ENCODE measurements at regions not wholly inside any gene's neighbourhood (a gene's known extent, or its start where the extent isn't known, plus 50 kb on each side); places are given as distances from the start of the nearest gene placed in this dataset.

DNA sequence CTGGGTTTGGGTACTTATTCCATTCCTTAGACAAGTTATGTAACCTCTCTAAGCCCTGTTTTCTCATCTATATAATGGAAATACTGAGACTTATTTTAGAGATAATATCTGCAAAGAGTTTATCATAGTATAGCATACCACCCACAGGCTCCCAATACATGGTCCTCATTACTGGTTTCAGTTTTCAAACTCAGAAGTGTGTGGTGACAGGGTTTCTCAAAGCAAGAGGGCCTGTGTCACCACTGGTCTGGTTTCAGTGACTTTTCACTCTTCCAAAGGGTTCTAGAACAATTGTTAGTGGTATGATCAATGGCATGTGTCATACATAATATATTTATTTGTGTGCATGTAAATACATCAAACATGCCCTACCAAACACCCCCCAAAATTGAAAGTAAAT, 89.2 kb upstream of the BMPER start:
- intact Hi-C loops (cut with DNase I) = no loop called here
- ATAC-seq = no peak
- H3K27me3 ChIP-seq = no peaks in the 10 kb centered on the region
- DNase-seq = no peak
- no peak overlapping the region for H3K4me3 ChIP-seq
- no peaks in the 10 kb centered on the region for H3K9me3 ChIP-seq
- peaks cover 0 to 3% of the 10 kb centered on the region in 2 donors for H3K4me1 ChIP-seq
- no peaks in the 10 kb centered on the region for H3K36me3 ChIP-seq
- no peak overlapping the region for H3K27ac ChIP-seq
- TF ChIP-seq, protein P1, sequence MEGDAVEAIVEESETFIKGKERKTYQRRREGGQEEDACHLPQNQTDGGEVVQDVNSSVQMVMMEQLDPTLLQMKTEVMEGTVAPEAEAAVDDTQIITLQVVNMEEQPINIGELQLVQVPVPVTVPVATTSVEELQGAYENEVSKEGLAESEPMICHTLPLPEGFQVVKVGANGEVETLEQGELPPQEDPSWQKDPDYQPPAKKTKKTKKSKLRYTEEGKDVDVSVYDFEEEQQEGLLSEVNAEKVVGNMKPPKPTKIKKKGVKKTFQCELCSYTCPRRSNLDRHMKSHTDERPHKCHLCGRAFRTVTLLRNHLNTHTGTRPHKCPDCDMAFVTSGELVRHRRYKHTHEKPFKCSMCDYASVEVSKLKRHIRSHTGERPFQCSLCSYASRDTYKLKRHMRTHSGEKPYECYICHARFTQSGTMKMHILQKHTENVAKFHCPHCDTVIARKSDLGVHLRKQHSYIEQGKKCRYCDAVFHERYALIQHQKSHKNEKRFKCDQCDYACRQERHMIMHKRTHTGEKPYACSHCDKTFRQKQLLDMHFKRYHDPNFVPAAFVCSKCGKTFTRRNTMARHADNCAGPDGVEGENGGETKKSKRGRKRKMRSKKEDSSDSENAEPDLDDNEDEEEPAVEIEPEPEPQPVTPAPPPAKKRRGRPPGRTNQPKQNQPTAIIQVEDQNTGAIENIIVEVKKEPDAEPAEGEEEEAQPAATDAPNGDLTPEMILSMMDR (IDR thresholded peaks at IDR 0.05) = no peak

DNA sequence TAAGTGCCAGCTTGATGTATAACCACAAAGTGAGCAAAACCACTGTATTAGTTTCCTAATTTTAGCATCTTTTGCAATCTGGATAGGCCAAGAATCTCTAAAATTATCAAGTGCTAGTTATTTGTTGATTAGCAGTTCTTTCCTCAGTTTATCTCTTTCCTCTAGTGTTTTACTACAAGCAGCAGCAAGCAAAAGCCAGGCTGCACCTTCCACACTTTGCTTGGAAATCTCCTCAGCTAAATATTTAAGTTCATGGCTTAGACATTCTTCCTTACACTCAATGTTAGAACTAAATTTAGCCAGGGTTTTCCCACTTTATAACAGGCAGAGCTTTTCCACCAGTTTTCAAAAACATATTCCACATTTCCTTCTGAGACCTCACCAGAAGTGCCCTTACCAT, 85.7 kb upstream of the BMPER start:
- TF ChIP-seq, protein P1 (IDR thresholded peaks at IDR 0.05) = no peak
- no peak overlapping the region for H3K4me3 ChIP-seq
- no peaks in the 10 kb centered on the region for H3K27me3 ChIP-seq
- H3K36me3 ChIP-seq = no peaks in the 10 kb centered on the region
- no peaks in the 10 kb centered on the region for H3K9me3 ChIP-seq
- intact Hi-C loops (cut with DNase I) = no loop called here
- H3K27ac ChIP-seq = no peak overlapping the region
- no peak for ATAC-seq
- DNase-seq = no peak
- peaks cover 0 to 1% of the 10 kb centered on the region in 2 donors for H3K4me1 ChIP-seq

DNA sequence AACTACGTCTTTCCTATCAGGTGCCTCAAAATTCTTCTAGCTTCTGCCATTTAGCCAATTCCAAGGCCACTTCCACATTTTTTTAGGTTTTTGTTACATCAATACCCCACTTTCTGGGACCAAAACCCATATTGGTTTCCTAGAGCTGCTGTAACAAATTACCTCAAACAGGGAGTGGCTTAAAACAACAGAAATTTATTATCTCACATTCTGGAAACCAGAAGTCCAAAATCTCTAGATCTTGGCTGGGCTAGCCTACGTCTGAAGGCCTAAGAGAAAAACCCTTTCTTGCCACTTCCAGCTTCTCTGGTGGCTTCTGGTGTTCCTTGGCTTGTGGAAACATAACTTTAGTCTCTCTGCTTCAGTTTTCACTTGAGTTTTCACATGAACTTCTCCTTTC, 85.1 kb upstream of the BMPER start:
- no peak for ATAC-seq
- Histone ChIP-seq H3K4me1 (peaks cover 0 to 5% of the 10 kb centered on the region in 2 donors), H3K27me3 (no peaks in the 10 kb centered on the region), H3K36me3 (no peaks in the 10 kb centered on the region), H3K4me3 (no peak overlapping the region), H3K9me3 (no peaks in the 10 kb centered on the region), H3K27ac (no peak overlapping the region)
- DNase-seq = no peak
- intact Hi-C loops (cut with DNase I) = no loop called here
- TF ChIP-seq, protein P1 (IDR thresholded peaks at IDR 0.05) = no peak

DNA sequence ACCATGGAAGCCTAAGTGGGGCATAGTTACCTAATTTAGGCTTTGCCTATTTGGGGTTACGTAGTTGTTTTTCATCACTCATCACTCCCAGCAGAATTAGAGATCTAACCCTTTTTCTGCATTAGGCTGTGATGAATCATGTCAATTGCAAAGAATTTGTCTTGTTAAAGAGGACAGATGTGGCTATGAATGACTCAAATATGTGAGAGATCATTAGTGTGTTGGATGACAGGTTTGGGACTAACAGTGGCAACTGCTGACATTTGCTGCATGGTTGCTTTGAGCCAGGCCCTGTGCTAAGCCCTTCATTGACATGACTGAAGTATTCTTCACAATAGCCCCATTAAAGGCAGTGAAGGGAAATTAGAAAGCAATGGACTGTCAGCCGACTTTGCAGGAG, 83.4 kb upstream of the BMPER start:
- Histone ChIP-seq H3K27ac (no peak overlapping the region), H3K4me3 (no peak overlapping the region), H3K36me3 (no peaks in the 10 kb centered on the region), H3K4me1 (peaks cover 0 to 5% of the 10 kb centered on the region in 2 donors), H3K27me3 (no peaks in the 10 kb centered on the region), H3K9me3 (no peaks in the 10 kb centered on the region)
- no peak for ATAC-seq
- intact Hi-C loops (cut with DNase I) = no loop called here
- DNase-seq = no peak
- TF ChIP-seq, protein P1 (IDR thresholded peaks at IDR 0.05) = no peak

DNA sequence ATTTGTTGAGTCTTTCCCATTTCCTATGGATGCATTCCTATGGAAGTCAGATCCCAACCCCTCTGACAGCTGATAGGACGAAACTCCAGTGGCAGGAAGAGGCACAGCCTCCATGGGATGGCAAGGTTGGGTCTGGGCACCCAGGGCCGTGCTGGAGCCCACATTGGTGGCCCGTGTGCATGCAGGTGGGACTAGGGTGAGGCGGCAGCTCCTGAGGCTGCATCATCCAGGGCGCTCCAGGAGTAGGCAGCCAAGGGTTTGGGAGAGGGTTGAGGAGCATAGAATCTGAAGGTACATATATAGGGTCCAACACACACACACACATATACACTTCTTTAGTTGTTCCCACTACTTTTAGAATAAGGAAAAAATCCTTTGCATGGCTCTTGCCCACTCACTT, 81.4 kb upstream of the BMPER start:
- ATAC-seq (no peak), DNase-seq (no peak)
- Histone ChIP-seq H3K4me1 (peaks cover 0 to 5% of the 10 kb centered on the region in 2 donors), H3K27me3 (no peaks in the 10 kb centered on the region), H3K4me3 (no peak overlapping the region), H3K9me3 (no peaks in the 10 kb centered on the region), H3K27ac (no peak overlapping the region), H3K36me3 (no peaks in the 10 kb centered on the region)
- intact Hi-C loops (cut with DNase I) = no loop called here
- TF ChIP-seq, protein P1 (IDR thresholded peaks at IDR 0.05) = no peak
